Endothelial cell of umbilical vein (primary cell): ENCODE measurements at regions not wholly inside any gene's neighbourhood (a gene's known extent, or its start where the extent isn't known, plus 50 kb on each side); places are given as distances from the start of the nearest gene placed in this dataset.

Experiments
- BruUV-seq: library from RNA; stranded (reverse); fragments of 400-500 nt; replicated peaks from 2 replicates; lab custom pipeline; 2021; lab: Mats Ljungman, UMichigan
- CTCF ChIA-PET: fragments of 300-600, 350-600 bp; sonication (Branson Sonifier 250); formaldehyde crosslinking; loops from one replicate; lab custom pipeline; 2021; ENCODE audit warnings: antibody characterized with exemption, inconsistent platforms; lab: Charles Lee
- POLR2A ChIA-PET: fragments of 300-600, 350-600 bp; sonication (Branson Sonifier 250); formaldehyde crosslinking; loops from one replicate; lab custom pipeline; 2021; ENCODE audit warnings: antibody characterized with exemption, inconsistent platforms; lab: Charles Lee
- DNase-seq: peaks from one replicate; pipeline ENCODE4 v3.0.0-alpha.2; 2011; ENCODE audit warnings: low read depth, low spot score
- FAIRE-seq: peaks from 2 replicates; lab custom pipeline; 2011; peaks lifted over from hg19 to GRCh38; lab: Jason Lieb, UNC
- H2AFZ ChIP-seq: 2 replicates; pipeline ENCODE4 v1.6.0; 2012; ENCODE audit warnings: low read depth, low read length, control low read depth, inconsistent platforms
- H3K27ac ChIP-seq: 2 replicates; pipeline ENCODE4 v1.5.1; 2011; ENCODE audit warnings: low read depth, mild to moderate bottlenecking, control low read depth, low read length, moderate library complexity; ENCODE audit not compliant: insufficient read depth
- H3K27me3 ChIP-seq, 2 experiments: 2 replicates each; pipeline versions ENCODE4 v1.6.0 to v1.6.1; 2011; ENCODE audit warnings: low read length in 2 of 2, mixed read lengths in 1 of 2; ENCODE audit not compliant: control insufficient read depth in 2 of 2, insufficient read depth in 2 of 2
- H3K36me3 ChIP-seq, 2 experiments: 2 replicates in 1 of 2; 3 replicates in 1 of 2; pipeline ENCODE4 v1.5.1; 2011; ENCODE audit warnings: low read length in 2 of 2, mild to moderate bottlenecking in 1 of 2, moderate library complexity in 1 of 2; ENCODE audit not compliant: control insufficient read depth in 2 of 2, insufficient read depth in 2 of 2; ENCODE audit errors: extremely low read depth in 1 of 2
- H3K4me1 ChIP-seq: 3 replicates; pipeline ENCODE4 v1.5.1; 2011; ENCODE audit warnings: mild to moderate bottlenecking, low read length; ENCODE audit not compliant: control insufficient read depth, insufficient read depth; ENCODE audit errors: extremely low read depth
- H3K4me2 ChIP-seq: 2 replicates; pipeline ENCODE4 v1.6.1; 2011; ENCODE audit warnings: low read length, control low read depth, mixed read lengths; ENCODE audit not compliant: insufficient read depth
- H3K4me3 ChIP-seq, 3 experiments: fragments of 200-600 bp in 1 of 3; sonication (generic), shearing (Covaris generic) in 1 of 3; replicated peaks in 1 of 3; 2 replicates each; pipeline ENCODE4 v1.5.1; 2011 to 2016; ENCODE audit warnings: control low read depth in 3 of 3, low read length in 3 of 3, mild to moderate bottlenecking in 2 of 3, inconsistent platforms in 1 of 3, low read depth in 1 of 3, moderate library complexity in 1 of 3; ENCODE audit not compliant: insufficient read depth in 1 of 3
- H3K79me2 ChIP-seq: 2 replicates; pipeline ENCODE4 v1.6.0; 2012; ENCODE audit warnings: low read length, inconsistent platforms; ENCODE audit not compliant: control insufficient read depth, insufficient read depth
- H3K9ac ChIP-seq: replicated peaks from 2 replicates; pipeline ENCODE3; 2011; ENCODE audit warnings: low read length, control low read depth; ENCODE audit not compliant: insufficient read depth; ENCODE audit errors: extremely low read depth
- H3K9me1 ChIP-seq: replicated peaks from 3 replicates; pipeline ENCODE4 v1.6.0; 2011; ENCODE audit warnings: mild to moderate bottlenecking, low read length; ENCODE audit not compliant: control insufficient read depth, insufficient read depth; ENCODE audit errors: extremely low read depth
- H3K9me3 ChIP-seq: replicated peaks from 2 replicates; pipeline ENCODE4 v1.5.1; 2012; ENCODE audit warnings: low read length, inconsistent platforms; ENCODE audit not compliant: control insufficient read depth, insufficient read depth
- H4K20me1 ChIP-seq: replicated peaks from 2 replicates; pipeline ENCODE3; 2011; ENCODE audit warnings: mild to moderate bottlenecking, low read length; ENCODE audit not compliant: control insufficient read depth, insufficient read depth; ENCODE audit errors: extremely low read depth
- EZH2 ChIP-seq: IDR thresholded peaks from 2 replicates; pipeline ENCODE4 v1.6.1; 2012; ENCODE audit warnings: borderline replicate concordance, low read depth, mild to moderate bottlenecking, moderate library complexity, low read length, inconsistent platforms; ENCODE audit not compliant: severe bottlenecking
- FOS ChIP-seq: IDR thresholded peaks from 2 replicates; pipeline ENCODE4 v1.6.1; 2011; ENCODE audit warnings: mild to moderate bottlenecking, low read length, moderate library complexity, borderline replicate concordance; ENCODE audit not compliant: insufficient read depth
- GATA2 ChIP-seq: IDR thresholded peaks from 2 replicates; pipeline ENCODE4 v1.7.0; 2011; ENCODE audit warnings: low read depth, mild to moderate bottlenecking, moderate library complexity, mixed read lengths, low read length; ENCODE audit not compliant: insufficient read length, insufficient read depth
- JUN ChIP-seq: IDR thresholded peaks from 2 replicates; pipeline ENCODE4 v1.6.1; 2011; ENCODE audit warnings: borderline replicate concordance, low read depth; ENCODE audit not compliant: insufficient read length, insufficient read depth
- MYC ChIP-seq: IDR thresholded peaks from one replicate; pipeline ENCODE4 v1.6.1; 2011; ENCODE audit warnings: mild to moderate bottlenecking, low read depth, low read length
- POLR2A ChIP-seq: IDR thresholded peaks from 2 replicates; pipeline ENCODE4 v1.6.1; 2012; ENCODE audit warnings: low read depth, mild to moderate bottlenecking, control low read depth, low read length
- POLR2AphosphoS5 ChIP-seq: IDR thresholded peaks from 2 replicates; pipeline ENCODE4 v1.6.1; 2012; ENCODE audit warnings: low read depth, mild to moderate bottlenecking, control low read depth, low read length, moderate library complexity; ENCODE audit not compliant: insufficient read depth
- dilution Hi-C: fragments of 300-500 bp; cut with MboI; formaldehyde crosslinking; loops from one replicate; pipeline ENCODE4 v1.15.0; 2019; ENCODE audit warnings: low sequenced_read_pairs; ENCODE audit not compliant: extremely low pct_ligation_motif_present
- intact Hi-C: fragments of 100-400 bp; cut with micrococcal nuclease; formaldehyde crosslinking; loops from one replicate; pipeline ENCODE4 v1.10.0; 2022
- TF ChIP-seq, protein P1 (sequence below): IDR thresholded peaks from 2 replicates; pipeline ENCODE4 v1.6.1; 2011; ENCODE audit not compliant: insufficient read depth, insufficient read length
- TF ChIP-seq, protein P2 (sequence below), 2 donors: IDR thresholded peaks; 1 replicate in 1 of 2; 2 replicates in 1 of 2; pipeline ENCODE4 v1.5.1; 2011; ENCODE audit warnings: low read length in 2 of 2, mild to moderate bottlenecking in 2 of 2, moderate library complexity in 2 of 2, control low read depth in 1 of 2, inconsistent platforms in 1 of 2, low read depth in 1 of 2; ENCODE audit not compliant: insufficient read depth in 1 of 2; ENCODE audit errors: extremely low read depth in 1 of 2

GRCh38 chr3:117886147-117886546, 1148.5 kb downstream of the IGSF11 start:
- intact Hi-C loops = loop anchor here (5.0 kb wide), 1 partner anchor 111 kb away; no protein-coding TSS in a partner anchor
- no peak overlapping the region for H3K4me3 ChIP-seq
- H3K4me2 ChIP-seq = no peak overlapping the region
- no peaks in the 10 kb centered on the region for H3K79me2 ChIP-seq
- ChIA-PET POLR2A (no interaction called here), CTCF (interaction anchor here (1.1 kb wide), 1 partner anchor 13 kb away, joined by 3 read pairs; no protein-coding TSS in a partner anchor)
- dilution Hi-C loops = no loop called here
- no peaks in the 10 kb centered on the region for H3K27me3 ChIP-seq
- H4K20me1 ChIP-seq = no peaks in the 10 kb centered on the region
- no TSS peak for BruUV-seq
- H3K9ac ChIP-seq = no peak overlapping the region
- H3K4me1 ChIP-seq = peaks cover 14% of the 10 kb centered on the region
- H2AFZ ChIP-seq = no peak overlapping the region
- FAIRE-seq = no peak
- no peaks in the 10 kb centered on the region for H3K36me3 ChIP-seq
- H3K9me1 ChIP-seq = no peaks in the 10 kb centered on the region
- no peak for DNase-seq
- no peak overlapping the region for H3K27ac ChIP-seq
- TF ChIP-seq, protein P1, sequence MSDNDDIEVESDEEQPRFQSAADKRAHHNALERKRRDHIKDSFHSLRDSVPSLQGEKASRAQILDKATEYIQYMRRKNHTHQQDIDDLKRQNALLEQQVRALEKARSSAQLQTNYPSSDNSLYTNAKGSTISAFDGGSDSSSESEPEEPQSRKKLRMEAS = no peak
- TF ChIP-seq JUN = no peak
- TF ChIP-seq, protein P2, sequence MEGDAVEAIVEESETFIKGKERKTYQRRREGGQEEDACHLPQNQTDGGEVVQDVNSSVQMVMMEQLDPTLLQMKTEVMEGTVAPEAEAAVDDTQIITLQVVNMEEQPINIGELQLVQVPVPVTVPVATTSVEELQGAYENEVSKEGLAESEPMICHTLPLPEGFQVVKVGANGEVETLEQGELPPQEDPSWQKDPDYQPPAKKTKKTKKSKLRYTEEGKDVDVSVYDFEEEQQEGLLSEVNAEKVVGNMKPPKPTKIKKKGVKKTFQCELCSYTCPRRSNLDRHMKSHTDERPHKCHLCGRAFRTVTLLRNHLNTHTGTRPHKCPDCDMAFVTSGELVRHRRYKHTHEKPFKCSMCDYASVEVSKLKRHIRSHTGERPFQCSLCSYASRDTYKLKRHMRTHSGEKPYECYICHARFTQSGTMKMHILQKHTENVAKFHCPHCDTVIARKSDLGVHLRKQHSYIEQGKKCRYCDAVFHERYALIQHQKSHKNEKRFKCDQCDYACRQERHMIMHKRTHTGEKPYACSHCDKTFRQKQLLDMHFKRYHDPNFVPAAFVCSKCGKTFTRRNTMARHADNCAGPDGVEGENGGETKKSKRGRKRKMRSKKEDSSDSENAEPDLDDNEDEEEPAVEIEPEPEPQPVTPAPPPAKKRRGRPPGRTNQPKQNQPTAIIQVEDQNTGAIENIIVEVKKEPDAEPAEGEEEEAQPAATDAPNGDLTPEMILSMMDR (IDR thresholded peaks at IDR 0.05; ENCODE audit: extremely low read depth in 1 of 2, insufficient read depth in 1 of 2, low read depth in 1 of 2, low read length in 2 of 2) = no peak
- no peak for TF ChIP-seq EZH2
- TF ChIP-seq POLR2AphosphoS5 = no peak
- no peak for TF ChIP-seq GATA2
- no peak for TF ChIP-seq FOS
- TF ChIP-seq POLR2A = no peak
- TF ChIP-seq MYC = no peak
- H3K9me3 ChIP-seq = no peaks in the 10 kb centered on the region
